ENCODE measurements at regions not wholly inside any gene's neighbourhood (a gene's known extent, or its start where the extent isn't known, plus 50 kb on each side); places are given as distances from the start of the nearest gene placed in this dataset.

DNA sequence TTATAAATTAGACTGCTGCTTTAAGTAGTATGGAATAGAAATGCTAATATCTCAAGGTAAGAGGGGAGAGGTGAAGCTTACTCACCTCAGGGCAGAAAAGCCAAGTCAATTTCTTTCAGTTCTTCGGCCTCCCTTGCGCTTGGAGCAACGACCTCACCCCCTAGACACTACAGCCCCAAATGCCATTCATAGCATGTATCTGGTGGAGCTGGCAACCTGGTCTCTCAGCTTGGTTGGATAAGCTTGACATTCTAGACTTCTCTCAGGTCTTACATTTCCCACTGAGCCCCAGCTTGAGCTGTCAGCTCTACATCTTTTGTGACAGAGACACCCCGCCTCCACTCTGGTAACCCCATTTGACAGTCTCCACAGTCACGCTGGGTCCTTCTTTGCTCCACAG, 154.9 kb downstream of the ZNF608 start (continued):
- TF ChIP-seq, protein P1, sequence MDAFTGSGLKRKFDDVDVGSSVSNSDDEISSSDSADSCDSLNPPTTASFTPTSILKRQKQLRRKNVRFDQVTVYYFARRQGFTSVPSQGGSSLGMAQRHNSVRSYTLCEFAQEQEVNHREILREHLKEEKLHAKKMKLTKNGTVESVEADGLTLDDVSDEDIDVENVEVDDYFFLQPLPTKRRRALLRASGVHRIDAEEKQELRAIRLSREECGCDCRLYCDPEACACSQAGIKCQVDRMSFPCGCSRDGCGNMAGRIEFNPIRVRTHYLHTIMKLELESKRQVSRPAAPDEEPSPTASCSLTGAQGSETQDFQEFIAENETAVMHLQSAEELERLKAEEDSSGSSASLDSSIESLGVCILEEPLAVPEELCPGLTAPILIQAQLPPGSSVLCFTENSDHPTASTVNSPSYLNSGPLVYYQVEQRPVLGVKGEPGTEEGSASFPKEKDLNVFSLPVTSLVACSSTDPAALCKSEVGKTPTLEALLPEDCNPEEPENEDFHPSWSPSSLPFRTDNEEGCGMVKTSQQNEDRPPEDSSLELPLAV (CRISPR knock-in tag; conservative IDR thresholded peaks at IDR 0.05; ENCODE audit: low read depth): no peak
- no peak for TF ChIP-seq U2AF1 (optimal IDR thresholded peaks at IDR 0.05; ENCODE audit: low read depth, low read length)

DNA sequence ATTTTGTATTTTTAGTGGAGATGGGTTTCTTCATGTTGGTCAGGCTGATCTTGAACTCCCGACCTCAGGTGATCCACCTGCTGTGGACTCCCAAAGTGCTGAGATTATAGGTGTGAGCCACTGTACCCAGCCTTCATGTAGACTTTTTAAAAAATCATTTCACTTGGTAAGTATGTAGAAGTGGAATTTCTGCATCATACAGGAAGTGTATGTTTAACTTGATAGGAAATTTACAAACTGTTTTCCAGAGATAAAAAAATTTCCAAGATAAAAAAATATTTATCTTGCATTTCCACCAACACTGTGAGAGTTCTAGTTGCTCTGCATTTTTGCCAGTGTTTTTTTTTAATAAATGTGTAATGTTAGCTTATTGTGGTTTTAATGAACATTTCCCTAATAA, 155.8 kb downstream of the ZNF608 start:
- no peak for ATAC-seq
- no peak for FAIRE-seq
- no peak overlapping the region for H3K4me3 ChIP-seq (replicated peaks in 1 of 3; ENCODE audit: insufficient read depth in 1 of 3, low read depth in 2 of 3, low read length in 3 of 3)
- H3K9ac ChIP-seq (ENCODE audit: insufficient read depth, low read depth, low read length): no peak overlapping the region
- no peaks in the 10 kb centered on the region for H4K20me1 ChIP-seq (ENCODE audit: insufficient read depth, low read length)
- no peak for DNase-seq (ENCODE audit: low spot score)
- no peak for TF ChIP-seq NCOR1 (IDR thresholded peaks at IDR 0.05; ENCODE audit: borderline replicate concordance, low read length)
- TF ChIP-seq XRCC5 (optimal IDR thresholded peaks at IDR 0.05; ENCODE audit: low read length): no peak
- TF ChIP-seq TCF12 (IDR thresholded peaks at IDR 0.05): no peak
- no peak for TF ChIP-seq TCF12 (CRISPR knock-in tag; IDR thresholded peaks at IDR 0.05)
- TF ChIP-seq ZNF563 (CRISPR knock-in tag; IDR thresholded peaks at IDR 0.05): no peak
- TF ChIP-seq ZNF616 (CRISPR knock-in tag; IDR thresholded peaks at IDR 0.05; ENCODE audit: low read depth): no peak
- BruUV-seq (replicated peaks): no TSS peak
- CTCF ChIA-PET (ENCODE audit: low intra/inter-chr PET ratio, low total read pairs): no interaction called here
- H3K9me3 ChIP-seq (ENCODE audit: low read length): no peaks in the 10 kb centered on the region
- peaks cover 21% of the 10 kb centered on the region for H3K4me1 ChIP-seq (ENCODE audit: insufficient read depth, low read length)
- 95% methylated on average over 1 of the region's 1 CpG for whole genome bisulfite sequencing (ENCODE audit: low lambda C conversion rate)
- in situ Hi-C loops (cut with HindIII; ENCODE audit: extremely low pct_ligation_motif_present, low pct_unique_long_range_greater_than_20kb) (no loop called here), intact Hi-C loops (cut with micrococcal nuclease; ENCODE audit: unreplicated experiment) (no loop called here)
- no peaks in the 10 kb centered on the region for H3K27me3 ChIP-seq (ENCODE audit: control insufficient read depth in 1 of 2, insufficient read depth in 2 of 2, low read length in 2 of 2)
- H2AFZ ChIP-seq (ENCODE audit: low read length): no peak overlapping the region
- no peaks in the 10 kb centered on the region for H3K79me2 ChIP-seq (ENCODE audit: insufficient read depth, low read length)
- H3K36me3 ChIP-seq (replicated peaks in 1 of 2; ENCODE audit: control insufficient read depth in 1 of 2, insufficient read depth in 2 of 2, low read length in 2 of 2): no peaks in the 10 kb centered on the region
- POLR2A ChIA-PET: no interaction called here
- no peak overlapping the region for H3K4me2 ChIP-seq (ENCODE audit: low read depth, low read length)
- no peak overlapping the region for H3K27ac ChIP-seq (ENCODE audit: extremely low read length, insufficient read depth, low read length)
